ENCODE measurements at regions not wholly inside any gene's neighbourhood (a gene's known extent, or its start where the extent isn't known, plus 50 kb on each side); places are given as distances from the start of the nearest gene placed in this dataset.

DNA sequence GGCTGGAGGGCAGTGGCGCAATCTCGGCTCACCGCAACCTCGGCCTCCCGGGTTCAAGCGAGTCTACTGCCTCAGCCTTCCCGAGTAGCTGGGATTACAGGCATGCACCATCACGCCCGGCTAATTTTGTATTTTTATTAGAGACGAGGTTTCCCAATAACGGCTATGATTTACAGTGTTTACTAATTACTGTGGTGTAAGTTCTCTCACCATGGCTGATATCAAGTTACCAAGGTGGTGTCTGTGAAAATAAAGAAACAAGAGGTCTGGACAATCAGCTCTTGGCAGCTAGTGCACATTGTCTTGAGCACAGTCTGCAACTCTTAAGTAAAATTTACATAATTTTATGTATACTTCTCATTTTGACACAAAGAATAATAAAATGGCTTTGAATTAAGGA, 385.5 kb upstream of the COX7C start:
- TF ChIP-seq, protein P1, sequence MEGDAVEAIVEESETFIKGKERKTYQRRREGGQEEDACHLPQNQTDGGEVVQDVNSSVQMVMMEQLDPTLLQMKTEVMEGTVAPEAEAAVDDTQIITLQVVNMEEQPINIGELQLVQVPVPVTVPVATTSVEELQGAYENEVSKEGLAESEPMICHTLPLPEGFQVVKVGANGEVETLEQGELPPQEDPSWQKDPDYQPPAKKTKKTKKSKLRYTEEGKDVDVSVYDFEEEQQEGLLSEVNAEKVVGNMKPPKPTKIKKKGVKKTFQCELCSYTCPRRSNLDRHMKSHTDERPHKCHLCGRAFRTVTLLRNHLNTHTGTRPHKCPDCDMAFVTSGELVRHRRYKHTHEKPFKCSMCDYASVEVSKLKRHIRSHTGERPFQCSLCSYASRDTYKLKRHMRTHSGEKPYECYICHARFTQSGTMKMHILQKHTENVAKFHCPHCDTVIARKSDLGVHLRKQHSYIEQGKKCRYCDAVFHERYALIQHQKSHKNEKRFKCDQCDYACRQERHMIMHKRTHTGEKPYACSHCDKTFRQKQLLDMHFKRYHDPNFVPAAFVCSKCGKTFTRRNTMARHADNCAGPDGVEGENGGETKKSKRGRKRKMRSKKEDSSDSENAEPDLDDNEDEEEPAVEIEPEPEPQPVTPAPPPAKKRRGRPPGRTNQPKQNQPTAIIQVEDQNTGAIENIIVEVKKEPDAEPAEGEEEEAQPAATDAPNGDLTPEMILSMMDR (conservative IDR thresholded peaks at IDR 0.05; ENCODE audit: low read depth, low read length) = no peak
- TF ChIP-seq EZH2 (IDR thresholded peaks at IDR 0.05; ENCODE audit: borderline replicate concordance, low read depth, low read length, poor library complexity, severe bottlenecking) = no peak

Measured in A673 (cell line).